GM21390 (cell line): ENCODE measurements at regions not wholly inside any gene's neighbourhood (a gene's known extent, or its start where the extent isn't known, plus 50 kb on each side); places are given as distances from the start of the nearest gene placed in this dataset.

Experiments
- ATAC-seq: cut with Tn5 transposase; IDR thresholded peaks from one replicate; pipeline ENCODE4 v1.9.1; 2021; ENCODE audit not compliant: unreplicated experiment

DNA sequence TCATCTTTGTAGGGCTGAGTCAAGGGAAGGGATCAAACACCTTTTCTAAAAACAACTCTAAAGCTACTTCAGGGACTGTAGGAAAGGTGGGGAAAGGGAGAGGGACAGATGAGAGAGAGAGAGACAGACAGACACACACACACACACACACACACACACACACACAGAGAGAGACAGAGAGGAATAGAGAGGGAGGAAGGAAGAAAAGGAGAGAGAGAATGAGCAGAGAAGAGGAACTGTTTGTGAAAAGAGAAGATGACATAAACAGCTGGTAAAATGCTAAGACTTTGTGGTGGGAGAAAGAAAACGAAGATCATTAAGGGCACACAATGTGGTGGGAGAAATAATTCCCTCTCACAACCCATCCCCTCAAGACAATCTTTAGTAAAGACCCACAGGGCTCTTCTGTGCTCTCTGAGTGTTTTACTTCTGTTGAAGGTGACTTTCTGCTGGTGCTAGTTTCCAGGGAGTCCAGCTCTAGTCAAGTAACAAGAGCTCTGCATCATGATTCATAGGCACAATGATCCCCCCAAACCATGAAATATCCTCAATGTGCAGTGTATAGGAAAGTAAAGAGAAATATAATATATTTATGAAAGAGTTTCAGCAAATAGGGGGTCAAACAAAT, 77.2 kb upstream of the STK17B start:
- no peak for ATAC-seq

DNA sequence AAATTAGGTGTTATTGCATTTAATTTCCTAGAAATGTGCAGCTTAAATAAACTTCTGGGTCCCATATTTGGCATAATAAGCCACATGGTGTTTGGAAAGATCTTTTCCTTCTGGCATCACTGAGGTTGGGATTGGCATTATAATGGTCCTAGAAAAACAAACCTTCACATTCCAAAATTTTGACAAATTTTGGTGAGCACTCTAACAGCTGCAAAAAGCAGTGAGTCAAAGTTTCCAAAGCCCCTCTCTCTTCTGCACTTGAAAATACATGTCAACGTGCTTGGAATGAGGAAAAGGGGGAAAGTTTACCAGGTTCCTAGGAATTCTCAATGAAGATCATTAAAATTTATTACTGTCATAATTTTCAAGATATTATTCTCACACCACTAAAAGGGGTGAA, 77.8 kb upstream of the STK17B start:
- ATAC-seq = no peak

DNA sequence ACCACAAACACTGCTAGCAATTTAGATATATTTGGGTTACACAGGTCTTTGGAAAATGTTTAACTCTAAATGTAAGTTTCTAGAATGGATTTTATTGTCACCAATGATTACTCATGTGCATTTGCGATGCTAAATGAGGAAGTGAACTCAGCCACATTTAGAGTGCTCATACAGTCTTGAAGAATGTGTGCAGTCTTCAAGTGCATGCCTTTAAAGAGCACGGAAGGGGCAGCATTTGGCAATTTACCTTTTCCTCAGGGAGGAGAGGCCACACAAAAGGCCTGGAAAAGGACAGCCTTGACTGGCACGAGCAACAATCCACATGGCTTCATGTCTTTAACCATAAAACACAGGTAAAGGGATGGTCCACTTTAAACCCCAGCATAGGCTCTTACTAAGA, 78.5 kb upstream of the STK17B start:
- ATAC-seq = peak; percentile 80

DNA sequence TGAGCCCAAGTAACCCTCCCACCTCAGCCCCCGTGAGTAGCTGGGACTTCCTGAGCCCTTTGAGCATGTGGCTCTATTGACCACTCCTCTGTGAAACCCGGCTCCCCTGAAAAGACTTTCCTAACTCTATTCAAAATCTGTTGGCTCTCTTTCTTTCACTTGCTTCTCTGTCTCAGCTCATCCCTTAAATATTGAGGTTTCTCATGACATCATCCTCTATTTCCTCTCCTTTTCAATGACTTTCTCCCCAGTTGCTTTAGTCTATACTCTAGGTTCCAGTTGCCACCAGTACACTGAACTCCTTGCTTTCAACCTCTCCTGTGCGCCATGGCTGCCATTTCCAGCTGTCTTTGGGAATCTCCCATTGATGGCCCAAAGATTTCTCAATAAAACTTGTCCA, 79.8 kb upstream of the STK17B start:
- no peak for ATAC-seq

DNA sequence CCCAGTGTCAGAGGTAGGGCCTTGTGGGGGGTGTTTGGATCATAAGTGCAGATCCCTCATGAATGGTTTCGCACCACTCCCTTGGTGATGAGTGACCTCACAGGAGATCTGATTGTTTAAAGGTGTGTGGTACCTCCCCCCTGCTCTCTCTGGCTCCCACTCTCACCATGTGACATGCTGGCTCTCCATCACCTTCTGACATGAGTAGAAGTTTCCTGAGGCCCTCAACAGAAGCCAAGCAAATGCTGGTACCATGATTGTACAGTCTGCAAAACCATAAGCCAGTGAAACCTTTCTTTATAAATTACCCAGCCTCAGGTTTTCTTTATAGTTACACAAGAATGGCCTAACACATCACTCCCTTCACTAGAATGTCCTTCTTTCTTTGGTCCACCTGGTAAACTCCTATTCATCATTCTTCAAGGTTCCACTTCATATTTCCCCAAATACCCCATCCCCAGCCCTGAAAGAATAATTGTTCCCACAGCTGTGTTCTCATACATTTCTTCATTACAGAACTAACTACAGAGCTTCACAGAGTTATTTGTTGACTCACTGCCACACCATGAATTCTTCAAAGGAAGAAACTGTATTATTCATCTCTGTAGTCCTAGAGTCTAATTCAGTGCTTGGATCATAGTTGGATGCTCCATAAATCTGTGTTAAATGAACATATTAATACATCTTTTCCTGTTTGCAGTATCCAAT, 81.2 kb upstream of the STK17B start:
- peak; percentile 27 for ATAC-seq

DNA sequence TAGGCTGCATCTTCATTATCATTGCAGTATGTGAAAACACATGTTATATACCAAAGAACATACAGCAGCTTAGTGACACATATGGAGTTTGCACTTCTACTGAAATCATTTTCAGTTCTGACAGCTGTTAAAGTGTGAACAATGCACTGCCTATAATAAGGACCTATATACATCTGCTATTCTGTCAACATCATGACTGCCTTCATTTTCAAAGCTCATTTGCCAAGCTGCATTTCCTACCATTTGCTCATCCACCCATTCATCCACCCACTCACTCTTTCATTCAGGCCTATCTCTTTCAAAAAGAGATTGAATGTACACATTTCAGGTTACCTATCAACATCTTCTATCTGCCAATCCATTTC, 81.7 kb upstream of the STK17B start:
- peak; percentile 48 for ATAC-seq

DNA sequence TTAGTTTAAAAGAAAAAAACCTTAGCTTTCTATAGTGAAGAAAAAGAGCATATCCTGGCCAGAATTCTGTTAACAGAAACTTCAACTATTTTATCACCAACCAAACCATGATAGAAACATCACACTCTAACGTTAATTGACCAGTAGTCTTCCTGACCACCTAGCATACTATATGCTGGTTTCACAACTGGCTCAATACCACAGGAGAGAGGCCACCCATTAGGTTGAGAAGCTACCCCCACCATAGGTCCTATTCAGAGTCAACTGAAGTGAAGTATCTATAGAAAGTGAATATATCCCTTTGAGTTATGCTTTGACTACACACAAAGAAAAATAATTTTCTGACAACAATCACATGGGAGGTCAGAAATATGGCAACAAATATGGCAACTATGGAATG, 85.2 kb upstream of the STK17B start:
- no peak for ATAC-seq

DNA sequence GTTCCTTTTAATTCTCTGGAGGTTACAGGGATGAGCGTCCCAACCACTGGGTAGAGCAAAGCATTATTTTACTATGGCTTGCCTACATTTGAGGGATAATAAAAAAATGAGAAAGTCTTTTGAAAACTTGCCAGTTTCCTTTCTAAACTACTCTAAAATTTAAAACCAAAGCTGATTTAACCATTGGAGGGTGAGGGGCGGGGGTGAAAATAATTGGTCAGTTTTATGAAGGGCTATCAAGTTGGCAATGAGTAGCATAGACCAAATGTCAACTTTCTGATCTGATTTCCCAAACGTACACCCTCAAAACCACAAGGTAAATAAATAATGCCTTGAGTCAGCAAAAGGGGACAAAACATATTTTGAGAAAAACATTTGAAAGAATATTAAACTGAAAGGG, 85.7 kb upstream of the STK17B start:
- no peak for ATAC-seq

DNA sequence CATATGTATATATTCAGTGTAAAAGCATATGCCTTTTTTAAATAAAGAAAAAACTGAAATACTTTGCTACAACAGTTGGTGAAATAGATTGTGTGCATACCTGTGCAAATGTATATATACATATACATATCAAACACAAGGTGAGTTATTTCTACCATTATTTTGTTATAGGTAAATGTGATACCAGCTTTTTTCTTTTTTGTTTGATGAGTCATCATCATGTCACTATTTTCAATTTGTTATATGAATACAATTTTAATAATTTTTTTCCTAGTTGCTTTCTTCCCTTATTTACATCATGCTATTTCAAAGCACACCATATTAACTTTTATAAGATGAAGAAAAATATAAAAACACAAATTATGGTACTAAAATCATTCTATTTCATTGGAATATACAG, 87.0 kb upstream of the STK17B start:
- ATAC-seq = no peak

DNA sequence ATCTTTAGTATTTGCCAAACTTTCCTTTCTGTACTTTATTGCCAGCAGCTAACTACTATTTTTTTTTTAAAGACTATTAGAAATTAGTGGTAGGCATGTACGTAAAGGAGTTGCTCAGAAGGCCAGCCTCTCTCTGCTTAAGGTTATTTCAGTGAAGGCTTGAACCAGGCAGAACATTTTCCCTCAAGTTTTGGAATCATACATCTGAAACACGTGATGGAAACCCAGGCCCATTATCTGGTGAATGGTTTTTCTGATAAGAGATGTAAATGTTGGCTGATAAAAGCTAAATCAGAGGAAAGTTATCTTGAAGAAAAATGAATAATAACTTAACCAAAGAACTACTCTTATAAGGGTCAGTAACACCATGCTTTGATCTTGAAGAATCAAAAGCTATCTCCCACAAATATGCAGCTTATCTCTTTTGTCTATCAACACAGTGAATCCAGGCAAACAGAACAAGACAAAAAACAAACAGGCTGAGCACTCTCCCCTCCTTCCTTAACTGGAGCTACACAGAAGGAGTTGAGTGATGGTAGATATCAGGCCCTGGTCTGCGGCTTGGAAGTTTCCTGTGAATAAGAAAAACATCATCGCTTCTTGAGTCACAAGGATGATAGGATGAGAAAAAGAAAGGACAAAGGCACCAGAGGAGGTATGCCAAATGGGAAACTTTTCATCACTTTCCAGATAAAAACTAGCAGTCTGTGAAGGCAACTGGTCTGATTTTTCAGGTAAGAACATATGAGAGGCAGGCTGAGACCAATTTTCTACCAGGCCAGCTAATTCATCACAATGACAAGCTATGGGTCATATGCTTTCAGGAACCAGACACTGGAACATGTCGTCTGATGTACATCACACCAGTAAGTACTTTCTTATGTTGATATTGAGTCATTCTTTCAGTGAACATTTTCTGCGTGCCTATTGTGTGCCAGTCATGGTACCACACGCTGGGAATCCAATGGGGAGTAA, 88.4 kb upstream of the STK17B start:
- no peak for ATAC-seq

DNA sequence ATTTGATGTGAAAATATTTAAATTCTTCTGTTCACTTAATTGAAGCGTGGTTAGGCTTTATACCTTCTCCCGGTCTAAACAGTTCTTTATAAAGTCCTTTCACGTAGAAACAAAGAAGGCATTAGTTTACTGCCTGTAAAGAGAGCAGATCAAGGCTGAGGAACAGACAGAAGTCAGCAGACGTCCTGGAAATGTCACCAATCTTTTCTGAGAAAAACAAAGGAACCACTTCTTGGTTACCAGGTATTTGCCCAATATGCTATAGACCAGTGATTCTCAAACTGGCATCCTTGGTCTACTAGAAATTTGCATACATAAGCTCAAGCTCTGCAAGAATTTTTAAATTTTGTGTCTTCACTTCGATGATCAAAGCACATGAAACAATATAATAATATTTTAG, 89.2 kb upstream of the STK17B start:
- no peak for ATAC-seq

DNA sequence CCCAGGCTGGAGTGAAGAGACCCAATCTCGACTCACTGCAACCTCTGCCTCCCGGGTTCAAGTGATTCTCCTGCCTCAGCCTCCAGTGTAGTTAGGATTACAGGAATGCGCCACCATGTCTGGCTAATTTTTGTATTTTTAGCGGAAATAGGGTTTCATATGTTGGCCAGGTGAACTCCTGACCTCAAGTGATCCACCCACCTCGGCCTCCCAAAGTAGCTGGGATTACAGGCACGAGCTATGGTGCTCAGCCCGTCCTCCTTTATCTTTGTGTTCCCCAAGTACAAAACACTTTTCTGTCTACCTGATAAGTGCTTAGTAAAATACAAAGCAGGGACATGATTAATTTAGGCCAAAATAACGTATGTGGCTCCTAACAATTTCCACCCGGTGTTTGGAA, 91.2 kb upstream of the STK17B start:
- no peak for ATAC-seq

DNA sequence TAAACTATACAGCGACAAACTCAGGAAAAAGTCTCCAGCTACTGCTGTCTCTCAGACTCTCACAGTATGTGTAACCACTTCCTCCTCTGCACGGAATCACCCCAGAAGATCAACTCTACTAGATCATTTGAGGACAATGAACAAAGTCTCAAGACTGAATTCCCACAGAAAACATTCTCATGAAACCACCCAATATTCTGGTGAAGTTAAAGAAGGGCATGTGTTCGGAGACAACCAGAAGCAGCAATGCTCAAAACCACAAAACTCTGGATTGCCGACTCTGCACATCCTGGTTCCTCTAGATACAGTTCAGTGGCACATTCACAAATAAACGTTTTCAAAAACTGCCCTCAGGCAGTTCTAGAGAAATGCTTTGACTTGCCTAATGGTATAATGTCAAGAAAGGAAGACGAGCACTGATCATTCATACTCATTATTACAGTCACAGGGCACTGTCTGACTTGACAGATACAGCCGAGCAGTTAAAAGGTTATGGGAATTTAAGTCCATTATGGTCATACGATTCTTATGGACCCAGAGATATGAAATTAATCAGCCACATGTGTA, 91.9 kb upstream of the STK17B start:
- ATAC-seq = peak; percentile 93

DNA sequence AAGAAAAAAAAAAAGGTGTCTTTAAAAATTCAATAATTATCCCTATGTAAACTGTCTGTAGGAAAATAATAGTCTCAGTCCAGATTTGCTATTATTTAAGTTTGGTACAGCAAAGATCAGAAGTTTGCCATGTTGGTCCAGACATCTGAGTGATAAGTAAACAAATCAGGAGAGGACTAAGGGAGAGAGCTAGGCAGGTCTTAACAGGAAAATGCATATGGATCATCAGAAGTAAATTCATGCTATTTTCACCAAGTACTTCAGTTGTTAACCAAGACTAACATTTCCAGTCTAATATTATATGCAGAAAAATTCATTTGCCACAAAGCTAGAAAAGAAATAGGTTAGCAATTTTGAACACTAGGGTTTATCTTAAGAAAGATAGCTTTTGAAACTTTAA, 95.0 kb upstream of the STK17B start:
- ATAC-seq = no peak

DNA sequence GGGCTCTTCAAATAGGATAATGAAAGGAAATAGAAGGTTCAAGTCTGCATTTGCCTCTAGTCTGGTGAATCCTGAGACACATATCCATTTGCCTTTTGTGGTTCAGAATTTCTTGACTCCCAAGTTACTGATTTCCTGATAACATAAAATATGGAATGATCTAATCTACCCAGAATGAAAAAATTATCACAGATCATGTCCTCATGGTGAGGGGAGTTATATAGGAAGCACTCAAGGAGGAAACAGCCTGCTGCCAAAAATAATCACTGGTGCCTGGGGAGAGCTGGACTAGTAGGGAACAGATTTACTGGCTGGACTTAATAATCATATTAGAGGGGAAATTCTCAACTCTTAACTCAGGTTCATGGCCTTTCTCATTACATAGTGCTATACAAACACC, 95.5 kb upstream of the STK17B start:
- no peak for ATAC-seq

DNA sequence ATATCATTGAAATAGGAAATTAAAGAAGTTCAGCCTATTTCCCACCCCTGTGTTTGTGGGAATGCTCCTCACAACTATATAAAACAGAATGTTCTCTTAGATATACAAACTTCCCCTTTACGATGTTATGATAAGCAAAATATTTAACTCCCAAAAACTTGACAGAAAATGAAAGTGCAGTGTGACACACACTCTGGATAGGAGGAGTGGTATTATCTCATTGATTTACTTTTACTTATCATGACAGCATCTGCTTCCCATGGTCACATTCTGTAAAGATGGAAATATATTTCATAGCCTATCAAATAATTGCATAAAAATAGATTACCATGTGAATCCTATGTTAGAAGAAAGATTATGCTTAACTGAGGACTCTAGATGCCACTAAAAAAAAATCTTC, 96.6 kb upstream of the STK17B start:
- ATAC-seq = no peak

DNA sequence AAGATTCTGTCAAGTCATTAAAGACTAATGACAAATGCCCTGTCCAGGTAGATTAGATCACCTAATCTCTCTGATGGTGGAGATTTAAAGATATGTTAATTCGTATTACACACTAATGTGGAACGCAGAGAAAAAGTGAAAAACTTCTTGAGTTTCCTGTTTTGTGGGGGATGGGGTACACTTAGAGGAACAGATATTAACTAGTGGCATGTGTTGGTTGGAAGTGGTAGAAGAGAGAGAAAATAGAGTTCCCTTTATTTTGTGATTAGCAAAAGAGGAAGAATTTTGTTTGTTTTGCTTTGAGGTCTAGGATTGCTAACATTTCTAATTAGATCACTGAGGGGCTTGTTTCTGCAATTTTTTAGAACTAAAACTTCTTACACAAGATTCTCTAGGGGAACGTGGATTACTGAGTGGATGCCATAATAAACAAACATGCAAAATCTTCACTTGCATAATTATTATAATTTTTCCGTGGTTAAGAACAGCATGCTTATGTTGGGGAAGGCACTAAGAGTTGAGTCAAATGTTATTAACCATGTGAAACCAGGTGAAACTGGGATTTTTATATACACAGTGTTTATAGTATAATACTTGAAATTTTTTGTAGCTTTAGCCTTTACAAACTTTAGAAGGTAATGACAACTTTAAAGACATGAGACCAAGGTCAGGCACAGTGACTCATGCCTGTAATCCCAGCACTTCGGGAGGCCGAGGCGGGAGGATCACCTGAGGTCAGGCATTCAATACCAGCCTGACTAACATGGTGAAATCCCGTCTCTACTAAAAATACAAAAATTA, 97.4 kb upstream of the STK17B start:
- peak; percentile 49 for ATAC-seq

DNA sequence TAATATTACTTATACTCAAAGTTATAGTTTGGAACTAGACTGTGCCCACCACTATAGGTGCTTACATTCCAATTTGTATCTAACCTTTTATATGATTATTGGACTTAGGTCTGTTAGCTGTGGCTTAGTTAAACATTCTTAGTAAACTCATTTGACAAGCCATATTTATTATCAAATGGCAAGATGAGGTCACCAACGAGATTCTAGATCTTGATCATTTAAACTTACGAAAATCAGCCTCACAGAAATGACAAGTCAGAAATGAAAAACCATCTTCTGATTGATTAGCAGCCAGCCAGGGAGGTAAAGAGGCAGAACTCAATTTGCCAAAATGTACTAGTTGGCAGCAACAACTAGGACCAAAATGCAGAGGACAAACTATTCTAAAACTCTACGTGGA, 100.4 kb upstream of the STK17B start:
- ATAC-seq = no peak

DNA sequence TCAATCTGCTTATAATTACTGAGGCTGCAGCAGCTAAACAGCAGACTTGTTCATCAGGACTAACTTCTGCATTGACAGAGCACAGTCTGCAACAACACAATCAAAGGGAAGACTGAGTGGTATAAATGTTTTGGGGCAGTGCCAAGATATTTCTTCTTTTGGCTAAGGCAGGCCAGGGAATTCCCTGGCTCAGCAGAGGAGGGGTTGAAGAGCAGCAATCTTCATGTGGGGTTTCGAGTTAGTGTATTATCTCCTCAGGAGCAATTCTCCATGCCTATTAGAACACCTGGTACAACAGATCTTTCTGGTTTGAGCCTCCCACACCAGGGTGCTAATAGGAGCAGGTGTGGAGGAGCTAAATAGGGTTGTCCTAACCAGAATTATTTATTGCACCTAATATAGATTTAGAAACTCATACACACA, 103.0 kb upstream of the STK17B start:
- peak; percentile 49 for ATAC-seq

DNA sequence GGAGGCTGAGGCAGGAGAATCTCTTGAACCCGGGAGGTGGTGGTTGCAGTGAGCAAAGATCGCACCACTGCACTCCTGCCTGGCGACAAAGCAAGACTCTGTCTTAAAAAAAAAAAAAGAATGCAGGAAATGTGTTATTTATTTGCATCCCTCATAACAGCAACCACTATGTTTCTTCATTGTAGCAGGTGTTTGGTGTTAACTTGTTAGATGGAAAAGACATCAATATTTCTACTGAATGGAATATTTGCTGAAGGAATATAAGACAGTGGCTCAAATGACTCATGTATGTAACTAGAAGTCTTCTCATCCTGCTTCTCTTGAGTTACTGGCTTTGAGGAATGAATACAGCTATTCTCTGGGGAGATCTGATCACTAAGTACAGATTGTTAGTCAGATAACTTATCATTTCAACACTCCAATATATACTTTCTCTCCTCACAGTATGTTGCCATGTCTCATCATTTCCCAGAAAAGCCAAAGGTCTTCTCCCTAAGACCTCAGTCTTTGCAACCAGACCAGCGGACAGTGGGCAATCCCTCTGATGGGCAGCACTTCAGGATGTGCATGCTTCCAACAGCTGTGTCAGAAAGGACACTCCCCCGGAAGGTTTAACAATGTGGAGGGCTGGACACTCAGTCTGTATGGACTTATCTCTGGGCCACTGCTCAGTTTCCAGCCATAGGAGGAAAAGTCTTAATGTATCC, 104.4 kb upstream of the STK17B start:
- peak; percentile 37 for ATAC-seq
